Smooth muscle cell (in vitro differentiated cells): ENCODE measurements at regions not wholly inside any gene's neighbourhood (a gene's known extent, or its start where the extent isn't known, plus 50 kb on each side); places are given as distances from the start of the nearest gene placed in this dataset.
"Not testable (repeated sequence)": the region's sequence is repeated elsewhere in the genome, so short reads cannot be mapped to it uniquely, and the experiment has no call there.

Experiments used
- DNase-seq: peaks from one replicate; lab custom pipeline; 2025; ENCODE audit not compliant: unreplicated experiment; lab: John Stamatoyannopoulos, UW
- H2AFZ ChIP-seq: fragments of 200-600 bp; sonication (generic); 2 replicates; pipeline ENCODE4 v1.6.0; 2016; ENCODE audit warnings: antibody characterized with exemption, low read depth, mild to moderate bottlenecking
- H3F3A ChIP-seq: fragments of 200-600 bp; sonication (generic); 2 replicates; pipeline ENCODE4 v1.6.0; 2017; ENCODE audit warnings: antibody characterized with exemption, low read depth
- H3K27ac ChIP-seq: fragments of 200-600 bp; sonication (generic); 2 replicates; pipeline ENCODE4 v1.5.1; 2016; ENCODE audit warnings: low read depth, mild to moderate bottlenecking
- H3K27me3 ChIP-seq: fragments of 200-600 bp; sonication (generic); 2 replicates; pipeline ENCODE4 v1.6.1; 2016; ENCODE audit warnings: low read depth, mild to moderate bottlenecking
- H3K36me3 ChIP-seq: fragments of 200-600 bp; sonication (generic); 2 replicates; pipeline ENCODE4 v1.5.1; 2016; ENCODE audit warnings: low read depth
- H3K4me1 ChIP-seq: fragments of 200-600 bp; sonication (generic); 2 replicates; pipeline ENCODE4 v1.5.1; 2016; ENCODE audit warnings: low read depth
- H3K4me2 ChIP-seq: fragments of 200-600 bp; sonication (generic); 2 replicates; pipeline ENCODE4 v1.6.0; 2016; ENCODE audit warnings: mild to moderate bottlenecking
- H3K4me3 ChIP-seq: fragments of 200-600 bp; sonication (generic); 2 replicates; pipeline ENCODE4 v1.5.1; 2016; ENCODE audit warnings: mild to moderate bottlenecking
- H3K79me2 ChIP-seq: fragments of 200-600 bp; sonication (generic); 2 replicates; pipeline ENCODE4 v1.6.0; 2016; ENCODE audit warnings: low read depth, mild to moderate bottlenecking
- H3K9ac ChIP-seq: fragments of 200-600 bp; sonication (generic); 2 replicates; pipeline ENCODE4 v1.6.0; 2016; ENCODE audit warnings: low read depth
- H3K9me3 ChIP-seq: fragments of 200-600 bp; sonication (generic); replicated peaks from 2 replicates; pipeline ENCODE4 v1.5.1; 2016; ENCODE audit warnings: low read depth
- H4K20me1 ChIP-seq: fragments of 200-600 bp; sonication (generic); 2 replicates; pipeline ENCODE4 v1.6.0; 2016; ENCODE audit warnings: low read depth
- WGBS: methylation state at CpG from one replicate; pipeline ENCODE4 v1.1.7; 2016; ENCODE audit warnings: low lambda C conversion rate; 5-methylcytosine and 5-hydroxymethylcytosine counted together
- TF ChIP-seq, protein P1 (sequence below): fragments of 200-600 bp; sonication (generic); IDR thresholded peaks from 2 replicates; pipeline ENCODE4 v1.5.1; 2017; ENCODE audit warnings: borderline replicate concordance, mild to moderate bottlenecking, antibody characterized with exemption; ENCODE audit not compliant: insufficient read depth, poor library complexity, severe bottlenecking

DNA sequence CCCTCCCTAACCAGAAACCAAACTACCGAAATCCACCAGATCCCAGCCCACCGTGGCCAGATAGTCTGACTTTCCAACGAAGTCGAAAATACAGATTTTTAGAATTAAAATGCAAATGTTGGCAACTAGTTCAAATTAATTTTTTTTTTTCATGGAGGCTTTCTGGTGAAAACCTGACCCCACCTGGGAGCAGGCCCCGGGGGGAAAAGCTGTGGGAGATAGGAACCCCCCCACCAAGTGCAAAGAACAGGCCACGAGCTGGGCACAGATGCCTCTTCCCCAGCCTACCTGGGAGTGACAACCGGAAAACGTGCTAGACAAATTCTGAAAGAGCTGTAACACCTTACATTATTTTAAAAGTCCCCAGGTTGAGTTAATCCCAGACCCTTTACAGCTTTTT, 333.8 kb downstream of the PREX1 start:
- H3K4me3 ChIP-seq = no peak overlapping the region
- H3K4me1 ChIP-seq = peaks cover 4% of the 10 kb centered on the region
- H2AFZ ChIP-seq = no peak overlapping the region
- no peaks in the 10 kb centered on the region for H3K79me2 ChIP-seq
- 86% methylated on average over 8 of the region's 8 CpGs for WGBS
- no peak overlapping the region for H3K9ac ChIP-seq
- H4K20me1 ChIP-seq = no peaks in the 10 kb centered on the region
- H3K9me3 ChIP-seq = no peaks in the 10 kb centered on the region
- no peaks in the 10 kb centered on the region for H3F3A ChIP-seq
- H3K27me3 ChIP-seq = no peaks in the 10 kb centered on the region
- no peak overlapping the region for H3K4me2 ChIP-seq
- DNase-seq = no peak
- H3K27ac ChIP-seq = no peak overlapping the region
- TF ChIP-seq, protein P1, sequence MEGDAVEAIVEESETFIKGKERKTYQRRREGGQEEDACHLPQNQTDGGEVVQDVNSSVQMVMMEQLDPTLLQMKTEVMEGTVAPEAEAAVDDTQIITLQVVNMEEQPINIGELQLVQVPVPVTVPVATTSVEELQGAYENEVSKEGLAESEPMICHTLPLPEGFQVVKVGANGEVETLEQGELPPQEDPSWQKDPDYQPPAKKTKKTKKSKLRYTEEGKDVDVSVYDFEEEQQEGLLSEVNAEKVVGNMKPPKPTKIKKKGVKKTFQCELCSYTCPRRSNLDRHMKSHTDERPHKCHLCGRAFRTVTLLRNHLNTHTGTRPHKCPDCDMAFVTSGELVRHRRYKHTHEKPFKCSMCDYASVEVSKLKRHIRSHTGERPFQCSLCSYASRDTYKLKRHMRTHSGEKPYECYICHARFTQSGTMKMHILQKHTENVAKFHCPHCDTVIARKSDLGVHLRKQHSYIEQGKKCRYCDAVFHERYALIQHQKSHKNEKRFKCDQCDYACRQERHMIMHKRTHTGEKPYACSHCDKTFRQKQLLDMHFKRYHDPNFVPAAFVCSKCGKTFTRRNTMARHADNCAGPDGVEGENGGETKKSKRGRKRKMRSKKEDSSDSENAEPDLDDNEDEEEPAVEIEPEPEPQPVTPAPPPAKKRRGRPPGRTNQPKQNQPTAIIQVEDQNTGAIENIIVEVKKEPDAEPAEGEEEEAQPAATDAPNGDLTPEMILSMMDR = no peak
- H3K36me3 ChIP-seq = no peaks in the 10 kb centered on the region

DNA sequence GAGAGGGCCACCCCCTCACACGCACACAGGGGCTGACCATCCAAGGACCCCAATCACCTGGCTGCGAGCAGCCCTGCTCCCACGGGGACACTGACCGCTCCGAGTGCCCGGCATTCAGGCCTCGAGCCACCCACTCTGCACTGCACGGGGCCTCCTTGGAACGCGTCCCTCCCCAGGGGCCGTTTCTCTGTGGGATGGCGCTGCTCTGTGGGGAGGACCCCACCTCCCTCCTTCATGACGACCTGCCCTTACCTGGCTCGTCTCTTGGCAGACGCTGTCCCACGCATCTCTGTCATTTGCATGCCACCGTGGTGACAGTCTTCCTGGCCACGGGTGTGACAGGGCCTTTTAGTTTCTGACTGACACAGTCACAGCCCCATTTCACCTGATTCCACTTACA, 334.5 kb downstream of the PREX1 start:
- H3K36me3 ChIP-seq, DNase-seq, H3K4me1 ChIP-seq, H3K27ac ChIP-seq, H3K9me3 ChIP-seq, H3K27me3 ChIP-seq, H2AFZ ChIP-seq, H3K9ac ChIP-seq, H3F3A ChIP-seq, H4K20me1 ChIP-seq, H3K4me3 ChIP-seq, H3K79me2 ChIP-seq, H3K4me2 ChIP-seq: not testable (repeated sequence)
- 85% methylated on average over 18 of the region's 18 CpGs for WGBS

DNA sequence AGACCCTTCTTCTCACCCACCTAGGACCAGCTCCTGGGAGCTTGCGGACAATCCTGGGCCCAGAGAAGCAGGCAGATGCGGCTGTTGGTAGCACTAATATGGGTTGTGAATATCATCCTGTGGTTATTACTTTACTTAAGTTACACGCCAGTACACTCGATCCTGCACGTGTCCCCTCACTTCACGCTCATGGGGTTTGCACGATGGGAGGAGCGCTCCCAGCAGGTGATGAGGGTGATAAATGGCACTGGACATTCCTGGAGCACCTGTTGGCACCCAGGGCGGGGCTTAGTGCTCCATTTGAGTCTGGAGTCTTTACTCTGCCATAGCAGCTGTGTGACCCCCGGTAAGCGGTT, 335.1 kb downstream of the PREX1 start:
- 88% methylated on average over 11 of the region's 11 CpGs for WGBS
- H3K36me3 ChIP-seq = no peaks in the 10 kb centered on the region
- H3K4me3 ChIP-seq = no peak overlapping the region
- no peak for DNase-seq
- no peaks in the 10 kb centered on the region for H3F3A ChIP-seq
- H3K27ac ChIP-seq = no peak overlapping the region
- TF ChIP-seq, protein P1 = no peak
- no peaks in the 10 kb centered on the region for H3K27me3 ChIP-seq
- peaks cover 4% of the 10 kb centered on the region for H3K4me1 ChIP-seq
- no peak overlapping the region for H2AFZ ChIP-seq
- H3K9ac ChIP-seq = no peak overlapping the region
- no peak overlapping the region for H3K4me2 ChIP-seq
- H3K79me2 ChIP-seq = no peaks in the 10 kb centered on the region
- no peaks in the 10 kb centered on the region for H4K20me1 ChIP-seq
- H3K9me3 ChIP-seq = no peaks in the 10 kb centered on the region

DNA sequence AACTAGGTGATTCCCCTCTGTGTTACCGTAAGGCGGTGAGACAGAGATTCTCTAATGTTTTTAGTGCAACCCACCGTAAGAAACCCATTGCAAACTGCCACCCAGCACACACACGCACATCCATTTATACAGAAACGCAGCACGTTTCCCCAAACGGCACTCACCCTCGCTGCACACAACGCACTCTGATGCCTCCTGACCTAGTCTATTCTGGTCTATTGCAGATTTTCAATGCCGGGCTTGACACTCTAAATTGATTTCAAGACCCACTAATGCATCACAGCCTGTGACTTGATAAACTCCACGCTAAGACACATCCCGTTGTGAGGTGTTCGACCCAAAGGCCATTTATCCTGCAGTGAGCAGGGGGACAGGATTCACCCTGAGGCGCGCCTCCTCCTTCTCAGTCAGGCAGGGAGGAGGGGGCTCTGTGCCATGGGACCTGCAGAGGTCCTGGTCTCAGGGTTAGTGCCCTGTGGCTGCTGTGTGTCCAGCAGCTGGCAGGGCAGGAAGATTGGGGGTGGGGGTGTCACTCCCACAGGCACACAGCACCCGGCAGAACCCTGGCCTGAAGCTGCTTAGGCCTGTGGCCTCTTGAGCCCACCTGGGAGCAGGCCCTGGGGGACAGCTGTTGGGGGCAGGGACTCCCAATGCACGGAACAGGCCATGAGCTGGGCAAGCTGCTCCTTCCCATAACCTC, 335.6 kb downstream of the PREX1 start:
- WGBS = 91% methylated on average over 17 of the region's 17 CpGs
- Histone ChIP-seq H4K20me1 (no peaks in the 10 kb centered on the region), H3K4me1 (peaks cover 4% of the 10 kb centered on the region), H3K27me3 (no peaks in the 10 kb centered on the region), H3K79me2 (no peaks in the 10 kb centered on the region), H3K36me3 (no peaks in the 10 kb centered on the region), H3K4me2 (no peak overlapping the region), H2AFZ (no peak overlapping the region), H3K9ac (no peak overlapping the region), H3K4me3 (no peak overlapping the region), H3F3A (no peaks in the 10 kb centered on the region), H3K27ac (no peak overlapping the region), H3K9me3 (no peaks in the 10 kb centered on the region)
- TF ChIP-seq, protein P1 = no peak
- DNase-seq = no peak
